ENCODE measurements at regions not wholly inside any gene's neighbourhood (a gene's known extent, or its start where the extent isn't known, plus 50 kb on each side); places are given as distances from the start of the nearest gene placed in this dataset.

DNA sequence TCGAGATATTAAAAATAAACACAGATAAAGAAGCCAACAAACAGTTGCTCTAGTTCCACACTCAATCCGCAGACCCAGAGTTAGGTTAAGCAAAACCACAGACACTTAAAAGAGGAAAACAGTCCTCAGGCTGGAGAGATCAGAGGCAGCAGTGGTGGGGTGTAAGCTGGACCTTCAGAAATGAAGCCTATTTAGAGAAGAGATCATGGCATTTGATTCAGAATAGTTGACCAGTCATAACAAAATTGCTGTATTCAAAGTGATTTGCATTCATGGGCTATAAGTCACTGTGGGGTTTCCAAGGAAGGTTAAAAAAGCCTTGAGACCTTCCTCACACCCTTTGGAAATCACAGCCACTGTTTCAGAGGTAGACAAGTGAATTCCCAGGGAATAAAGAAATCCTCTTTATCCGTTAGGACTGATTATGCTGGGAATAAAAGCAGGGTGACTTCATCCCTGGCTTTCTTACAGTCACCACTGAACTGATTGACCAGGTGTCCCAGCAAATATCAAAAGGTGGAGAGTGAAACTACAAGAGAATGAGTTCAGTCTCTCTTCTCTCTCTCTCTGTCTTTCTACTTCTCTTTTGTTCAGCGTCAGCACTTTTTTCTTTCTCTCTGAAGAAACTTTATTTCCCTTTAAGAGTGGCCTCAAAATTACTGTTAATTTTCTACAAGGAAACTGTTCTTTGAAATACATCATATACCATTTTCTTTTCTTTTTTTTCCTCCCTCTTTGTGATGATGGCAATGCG is 171.8 kb upstream of the PIK3C3 start:
- TF ChIP-seq, protein P1, sequence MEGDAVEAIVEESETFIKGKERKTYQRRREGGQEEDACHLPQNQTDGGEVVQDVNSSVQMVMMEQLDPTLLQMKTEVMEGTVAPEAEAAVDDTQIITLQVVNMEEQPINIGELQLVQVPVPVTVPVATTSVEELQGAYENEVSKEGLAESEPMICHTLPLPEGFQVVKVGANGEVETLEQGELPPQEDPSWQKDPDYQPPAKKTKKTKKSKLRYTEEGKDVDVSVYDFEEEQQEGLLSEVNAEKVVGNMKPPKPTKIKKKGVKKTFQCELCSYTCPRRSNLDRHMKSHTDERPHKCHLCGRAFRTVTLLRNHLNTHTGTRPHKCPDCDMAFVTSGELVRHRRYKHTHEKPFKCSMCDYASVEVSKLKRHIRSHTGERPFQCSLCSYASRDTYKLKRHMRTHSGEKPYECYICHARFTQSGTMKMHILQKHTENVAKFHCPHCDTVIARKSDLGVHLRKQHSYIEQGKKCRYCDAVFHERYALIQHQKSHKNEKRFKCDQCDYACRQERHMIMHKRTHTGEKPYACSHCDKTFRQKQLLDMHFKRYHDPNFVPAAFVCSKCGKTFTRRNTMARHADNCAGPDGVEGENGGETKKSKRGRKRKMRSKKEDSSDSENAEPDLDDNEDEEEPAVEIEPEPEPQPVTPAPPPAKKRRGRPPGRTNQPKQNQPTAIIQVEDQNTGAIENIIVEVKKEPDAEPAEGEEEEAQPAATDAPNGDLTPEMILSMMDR (IDR thresholded peaks at IDR 0.05; ENCODE audit: control extremely low read depth in 1 of 3, insufficient read depth in 1 of 3, low read depth in 1 of 3, low read length in 3 of 3): no peak
- TF ChIP-seq KDM1A (IDR thresholded peaks at IDR 0.05; ENCODE audit: borderline replicate concordance, low read length): no peak
- TF ChIP-seq POLR2A (IDR thresholded peaks at IDR 0.05; ENCODE audit: control extremely low read depth in 1 of 2, low read depth in 2 of 2, low read length in 2 of 2): no peak
- TF ChIP-seq TAF1 (IDR thresholded peaks at IDR 0.05; ENCODE audit: low read depth, low read length): no peak
- no peak for TF ChIP-seq EZH2 (IDR thresholded peaks at IDR 0.05; ENCODE audit: low read depth, low read length, severe bottlenecking)
- TF ChIP-seq, protein P2, sequence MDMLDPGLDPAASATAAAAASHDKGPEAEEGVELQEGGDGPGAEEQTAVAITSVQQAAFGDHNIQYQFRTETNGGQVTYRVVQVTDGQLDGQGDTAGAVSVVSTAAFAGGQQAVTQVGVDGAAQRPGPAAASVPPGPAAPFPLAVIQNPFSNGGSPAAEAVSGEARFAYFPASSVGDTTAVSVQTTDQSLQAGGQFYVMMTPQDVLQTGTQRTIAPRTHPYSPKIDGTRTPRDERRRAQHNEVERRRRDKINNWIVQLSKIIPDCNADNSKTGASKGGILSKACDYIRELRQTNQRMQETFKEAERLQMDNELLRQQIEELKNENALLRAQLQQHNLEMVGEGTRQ (IDR thresholded peaks at IDR 0.05; ENCODE audit: low read length): no peak
- no peak for TF ChIP-seq SUZ12 (IDR thresholded peaks at IDR 0.05; ENCODE audit: low read length)
- TF ChIP-seq, protein P3, sequence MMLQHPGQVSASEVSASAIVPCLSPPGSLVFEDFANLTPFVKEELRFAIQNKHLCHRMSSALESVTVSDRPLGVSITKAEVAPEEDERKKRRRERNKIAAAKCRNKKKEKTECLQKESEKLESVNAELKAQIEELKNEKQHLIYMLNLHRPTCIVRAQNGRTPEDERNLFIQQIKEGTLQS (IDR thresholded peaks at IDR 0.05; ENCODE audit: insufficient read depth, low read depth, low read length): no peak
- TF ChIP-seq SRF (IDR thresholded peaks at IDR 0.05; ENCODE audit: low read depth, low read length): no peak
- TF ChIP-seq PHF8 (conservative IDR thresholded peaks at IDR 0.05; ENCODE audit: low read depth, low read length): no peak
- TF ChIP-seq RAD21 (IDR thresholded peaks at IDR 0.05 in 1 of 2, conservative IDR thresholded peaks at IDR 0.05 in 1 of 2; ENCODE audit: low read depth in 2 of 2, low read length in 2 of 2): no peak

Measured in H1 (cell line).